Ramos (cell line): ENCODE measurements at regions not wholly inside any gene's neighbourhood (a gene's known extent, or its start where the extent isn't known, plus 50 kb on each side); places are given as distances from the start of the nearest gene placed in this dataset.

Experiments used
- in situ Hi-C: fragments of 300-500 bp; cut with MboI; formaldehyde crosslinking; loops from one replicate; pipeline ENCODE4 v1.14.3; 2022; ENCODE audit warnings: low sequenced_read_pairs; ENCODE audit not compliant: unreplicated experiment

- in situ Hi-C loops, result no loop called here
Observed at GRCh38 chr4:17090063-17090462, 191.6 kb upstream of the LDB2 start.

GRCh38 chr4:17085416-17085815 lies 187.0 kb upstream of the LDB2 start:
- in situ Hi-C loops, result no loop called here

- in situ Hi-C loops, result no loop called here
Observed at GRCh38 chr4:17082186-17082585, 183.7 kb upstream of the LDB2 start.

GRCh38 chr4:17081179-17081578 lies 182.7 kb upstream of the LDB2 start:
- in situ Hi-C loops, result no loop called here

GRCh38 chr4:17077105-17077504 lies 178.7 kb upstream of the LDB2 start:
- in situ Hi-C loops, result no loop called here

GRCh38 chr4:17072483-17072882 lies 174.0 kb upstream of the LDB2 start:
- in situ Hi-C loops, result no loop called here

- in situ Hi-C loops, result no loop called here
Observed at GRCh38 chr4:17068891-17069290, 170.4 kb upstream of the LDB2 start.

- in situ Hi-C loops, result no loop called here
Observed at GRCh38 chr4:17068392-17068791, 169.9 kb upstream of the LDB2 start.

- in situ Hi-C loops, result no loop called here
Observed at GRCh38 chr4:17066972-17067371, 168.5 kb upstream of the LDB2 start.

GRCh38 chr4:17066236-17066635 lies 167.8 kb upstream of the LDB2 start:
- in situ Hi-C loops, result no loop called here

- in situ Hi-C loops, result no loop called here
Observed at GRCh38 chr4:17065821-17066220, 167.4 kb upstream of the LDB2 start.

GRCh38 chr4:17064959-17065358 lies 166.5 kb upstream of the LDB2 start:
- in situ Hi-C loops, result no loop called here

- in situ Hi-C loops, result no loop called here
Observed at GRCh38 chr4:17063888-17064287, 165.4 kb upstream of the LDB2 start.

GRCh38 chr4:17060230-17060629 lies 161.8 kb upstream of the LDB2 start:
- in situ Hi-C loops, result no loop called here

- in situ Hi-C loops, result no loop called here
Observed at GRCh38 chr4:17058916-17059741, 160.7 kb upstream of the LDB2 start.

- in situ Hi-C loops, result no loop called here
Observed at GRCh38 chr4:17058536-17058915, 160.1 kb upstream of the LDB2 start.

GRCh38 chr4:17057035-17057434 lies 158.6 kb upstream of the LDB2 start:
- in situ Hi-C loops, result no loop called here

- in situ Hi-C loops, result no loop called here
Observed at GRCh38 chr4:17055788-17056187, 157.3 kb upstream of the LDB2 start.

GRCh38 chr4:17045866-17046265 lies 147.4 kb upstream of the LDB2 start:
- in situ Hi-C loops, result no loop called here

GRCh38 chr4:17038510-17039176 lies 140.2 kb upstream of the LDB2 start:
- in situ Hi-C loops, result no loop called here

GRCh38 chr4:17033768-17034181 lies 135.3 kb upstream of the LDB2 start:
- in situ Hi-C loops, result no loop called here
